Mesothelial cell of epicardium (in vitro differentiated cells): ENCODE measurements at regions not wholly inside any gene's neighbourhood (a gene's known extent, or its start where the extent isn't known, plus 50 kb on each side); places are given as distances from the start of the nearest gene placed in this dataset.

Experiments used
- DNase-seq, 2 experiments: peaks; one replicate each; pipeline ENCODE4 v3.0.0; 2021; ENCODE audit warnings: low spot score in 2 of 2; ENCODE audit not compliant: unreplicated experiment in 2 of 2
- H3K27ac Mint-ChIP-seq: 2 replicates; pipeline ENCODE4 v1.8.0; 2021; ENCODE audit warnings: mixed read lengths
- H3K27me3 Mint-ChIP-seq: 2 replicates; pipeline ENCODE4 v1.8.0; 2021; ENCODE audit warnings: low read depth, mixed read lengths
- H3K36me3 Mint-ChIP-seq: 2 replicates; pipeline ENCODE4 v1.8.0; 2021; ENCODE audit warnings: mixed read lengths
- H3K4me1 Mint-ChIP-seq: 2 replicates; pipeline ENCODE4 v1.8.0; 2021; ENCODE audit warnings: mixed read lengths
- H3K4me3 Mint-ChIP-seq: 2 replicates; pipeline ENCODE4 v1.8.0; 2021; ENCODE audit warnings: mild to moderate bottlenecking, moderate library complexity, mixed read lengths
- H3K9me3 Mint-ChIP-seq: 2 replicates; pipeline ENCODE4 v1.8.0; 2021; ENCODE audit warnings: mixed read lengths
- TF ChIP-seq, protein P1 (sequence below): fragments of 200-600 bp; sonication (generic); IDR thresholded peaks from one replicate; pipeline ENCODE4 v1.5.0; 2021; ENCODE audit warnings: antibody characterized with exemption; ENCODE audit not compliant: unreplicated experiment

DNA sequence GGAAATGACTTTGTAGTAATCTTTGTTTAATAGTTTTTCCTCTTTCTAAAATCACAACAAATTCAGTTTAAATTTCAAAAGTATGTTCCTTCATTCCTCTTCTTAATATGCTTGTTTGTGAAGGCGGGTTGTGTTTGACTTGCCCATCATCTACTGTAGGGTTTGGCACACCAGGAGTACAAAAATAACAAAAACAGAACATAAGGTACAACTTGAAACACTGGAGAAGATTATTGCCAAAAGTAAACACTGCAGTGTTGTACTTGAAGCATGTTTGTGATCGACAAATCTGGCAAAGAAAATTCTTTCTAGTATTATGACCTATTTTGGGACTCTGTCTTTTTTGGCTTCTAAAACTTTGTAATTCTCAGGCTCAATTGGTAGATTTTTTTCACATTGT lies 518.6 kb downstream of the SLITRK5 start:
- Mint-ChIP-seq H3K27me3 (no peaks in the 10 kb centered on the region), H3K27ac (no peak overlapping the region), H3K36me3 (no peaks in the 10 kb centered on the region), H3K4me1 (no peaks in the 10 kb centered on the region), H3K9me3 (no peaks in the 10 kb centered on the region), H3K4me3 (no peak overlapping the region)
- TF ChIP-seq, protein P1, sequence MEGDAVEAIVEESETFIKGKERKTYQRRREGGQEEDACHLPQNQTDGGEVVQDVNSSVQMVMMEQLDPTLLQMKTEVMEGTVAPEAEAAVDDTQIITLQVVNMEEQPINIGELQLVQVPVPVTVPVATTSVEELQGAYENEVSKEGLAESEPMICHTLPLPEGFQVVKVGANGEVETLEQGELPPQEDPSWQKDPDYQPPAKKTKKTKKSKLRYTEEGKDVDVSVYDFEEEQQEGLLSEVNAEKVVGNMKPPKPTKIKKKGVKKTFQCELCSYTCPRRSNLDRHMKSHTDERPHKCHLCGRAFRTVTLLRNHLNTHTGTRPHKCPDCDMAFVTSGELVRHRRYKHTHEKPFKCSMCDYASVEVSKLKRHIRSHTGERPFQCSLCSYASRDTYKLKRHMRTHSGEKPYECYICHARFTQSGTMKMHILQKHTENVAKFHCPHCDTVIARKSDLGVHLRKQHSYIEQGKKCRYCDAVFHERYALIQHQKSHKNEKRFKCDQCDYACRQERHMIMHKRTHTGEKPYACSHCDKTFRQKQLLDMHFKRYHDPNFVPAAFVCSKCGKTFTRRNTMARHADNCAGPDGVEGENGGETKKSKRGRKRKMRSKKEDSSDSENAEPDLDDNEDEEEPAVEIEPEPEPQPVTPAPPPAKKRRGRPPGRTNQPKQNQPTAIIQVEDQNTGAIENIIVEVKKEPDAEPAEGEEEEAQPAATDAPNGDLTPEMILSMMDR = no peak
- DNase-seq = no peak

DNA sequence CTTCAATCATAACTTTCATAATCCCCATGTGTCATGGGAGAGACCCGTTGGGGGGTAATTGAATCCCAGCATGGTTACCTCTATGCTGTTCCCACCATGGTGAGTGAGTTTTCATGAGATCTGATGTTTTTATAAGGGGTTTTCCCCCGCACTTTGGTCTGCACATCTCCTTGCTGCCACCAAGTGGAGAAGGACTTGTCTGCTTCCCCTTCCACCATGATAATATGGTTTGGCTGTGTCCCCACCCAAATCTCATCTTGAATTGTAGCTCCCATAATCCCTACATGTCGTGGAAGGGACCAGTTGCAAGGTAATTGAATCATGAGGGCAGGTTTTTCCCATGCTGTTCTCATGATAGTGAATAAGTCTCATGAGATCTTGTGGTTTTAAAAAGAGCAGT lies 524.9 kb downstream of the SLITRK5 start:
- H3K9me3 Mint-ChIP-seq = peaks cover 21% of the 10 kb centered on the region
- peaks cover 2% of the 10 kb centered on the region for H3K36me3 Mint-ChIP-seq
- no peaks in the 10 kb centered on the region for H3K4me1 Mint-ChIP-seq
- no peaks in the 10 kb centered on the region for H3K27me3 Mint-ChIP-seq
- H3K27ac Mint-ChIP-seq = no peak overlapping the region
- DNase-seq = no peak
- H3K4me3 Mint-ChIP-seq = no peak overlapping the region
- TF ChIP-seq, protein P1 = no peak

DNA sequence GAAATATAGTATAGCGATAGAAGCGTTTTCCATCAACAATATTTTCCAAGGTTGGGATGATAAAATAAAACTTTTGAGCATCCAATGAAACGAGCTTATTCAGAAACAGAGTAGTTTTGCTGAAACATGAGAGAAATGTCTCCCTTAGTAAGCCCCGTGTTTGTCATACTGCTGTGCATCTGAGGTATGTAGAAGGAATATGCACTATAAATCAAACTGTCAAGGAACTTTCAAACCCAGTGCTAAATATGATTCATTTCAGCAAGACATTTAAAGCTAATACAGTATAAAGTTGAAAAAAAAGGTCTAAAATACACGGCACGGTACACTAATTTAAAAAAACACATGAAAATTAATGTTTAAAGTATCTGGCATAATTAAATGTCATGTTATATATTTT lies 546.2 kb downstream of the SLITRK5 start:
- no peaks in the 10 kb centered on the region for H3K9me3 Mint-ChIP-seq
- H3K27me3 Mint-ChIP-seq = no peaks in the 10 kb centered on the region
- TF ChIP-seq, protein P1 = no peak
- no peak overlapping the region for H3K4me3 Mint-ChIP-seq
- peaks cover 16% of the 10 kb centered on the region for H3K4me1 Mint-ChIP-seq
- no peak for DNase-seq
- peak overlapping the region; percentile 43 for H3K27ac Mint-ChIP-seq
- H3K36me3 Mint-ChIP-seq = no peaks in the 10 kb centered on the region

DNA sequence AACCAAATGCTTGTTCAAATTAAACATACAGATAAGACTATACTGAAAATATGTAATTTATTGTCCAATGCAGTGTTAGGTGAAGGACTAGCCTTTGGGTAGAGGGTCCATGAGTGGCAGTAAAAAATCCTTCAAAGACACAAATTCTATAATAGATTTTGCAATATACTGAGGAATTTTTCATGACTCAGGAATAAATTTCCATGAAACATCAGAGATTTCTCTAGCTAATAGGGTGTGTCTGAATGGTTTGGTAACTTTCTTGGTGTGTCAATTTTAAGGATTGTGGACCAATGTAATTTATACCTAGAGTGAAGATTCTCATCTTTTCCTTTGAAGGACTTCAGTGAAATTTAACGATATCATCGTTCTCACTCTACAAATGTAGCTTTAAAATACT lies 546.7 kb downstream of the SLITRK5 start:
- Mint-ChIP-seq H3K27ac (no peak overlapping the region), H3K4me3 (no peak overlapping the region), H3K9me3 (no peaks in the 10 kb centered on the region), H3K27me3 (no peaks in the 10 kb centered on the region), H3K36me3 (no peaks in the 10 kb centered on the region), H3K4me1 (peaks cover 16% of the 10 kb centered on the region)
- DNase-seq = no peak
- TF ChIP-seq, protein P1 = no peak

DNA sequence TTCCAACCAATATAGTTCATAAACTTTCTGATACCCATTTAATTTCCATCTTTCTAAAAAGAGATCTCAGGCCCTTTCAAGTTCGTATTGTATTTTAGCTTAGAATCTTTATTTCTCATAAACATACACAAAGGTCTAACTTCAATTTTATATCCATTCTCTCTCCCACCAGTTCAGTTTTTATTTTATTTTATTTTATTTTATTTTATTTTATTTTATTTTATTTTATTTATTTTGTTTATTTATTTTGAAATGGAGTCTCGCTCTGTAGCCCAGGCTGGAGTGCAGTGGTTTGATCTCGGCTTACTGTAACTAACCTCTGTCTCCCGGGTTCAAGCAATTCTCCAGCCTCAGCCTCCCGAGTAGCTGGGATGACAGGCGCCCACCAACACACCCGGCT lies 552.8 kb downstream of the SLITRK5 start:
- Mint-ChIP-seq H3K4me3 (no peak overlapping the region), H3K27me3 (no peaks in the 10 kb centered on the region), H3K36me3 (no peaks in the 10 kb centered on the region), H3K4me1 (no peaks in the 10 kb centered on the region), H3K9me3 (no peaks in the 10 kb centered on the region), H3K27ac (no peak overlapping the region)
- DNase-seq = no peak
- TF ChIP-seq, protein P1 = no peak

DNA sequence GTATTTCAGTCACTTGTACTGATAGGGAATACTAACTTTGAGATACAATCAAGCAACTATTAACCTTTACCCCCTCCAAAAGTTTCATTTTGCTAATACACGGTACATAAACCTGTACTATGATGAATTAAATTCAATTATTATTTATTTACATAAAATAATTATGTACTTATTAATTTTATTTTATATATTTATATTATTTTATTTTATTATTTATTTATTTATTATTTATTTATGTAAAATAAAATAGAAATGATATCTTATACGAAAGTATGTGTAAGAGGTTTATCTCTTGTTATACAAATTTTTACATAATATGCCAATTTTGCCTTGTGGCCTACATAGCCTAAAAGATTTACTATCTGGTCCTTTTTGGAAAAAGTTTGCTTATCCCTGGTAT lies 564.3 kb downstream of the SLITRK5 start:
- DNase-seq = no peak
- Mint-ChIP-seq H3K9me3 (peaks cover 4% of the 10 kb centered on the region), H3K4me3 (no peak overlapping the region), H3K36me3 (no peaks in the 10 kb centered on the region), H3K27ac (no peak overlapping the region), H3K27me3 (no peaks in the 10 kb centered on the region), H3K4me1 (no peaks in the 10 kb centered on the region)
- TF ChIP-seq, protein P1 = no peak
